ENCODE measurements at regions not wholly inside any gene's neighbourhood (a gene's known extent, or its start where the extent isn't known, plus 50 kb on each side); places are given as distances from the start of the nearest gene placed in this dataset.

DNA sequence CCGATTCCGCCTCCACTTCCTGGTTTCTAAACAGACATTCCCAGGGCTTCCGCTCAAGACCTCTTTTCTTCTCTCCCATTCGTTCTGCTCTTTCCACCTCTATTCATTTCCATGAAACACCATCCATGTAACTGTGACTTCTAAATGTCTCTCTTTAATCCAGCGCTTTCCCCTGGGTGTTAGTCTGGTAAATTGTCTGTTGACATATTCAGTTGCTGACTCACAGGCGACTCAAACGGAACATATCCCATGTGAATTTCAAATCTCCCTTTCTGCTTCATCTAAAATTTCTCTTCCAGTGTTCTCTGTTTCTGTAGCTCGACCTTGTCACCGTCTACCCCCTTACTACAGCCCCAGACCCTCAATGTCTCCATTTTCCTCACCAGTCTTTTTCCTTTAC lies 119.1 kb downstream of the PFKFB3 start (continued):
- TF ChIP-seq ZNF202 (tag by site-specific recombination; IDR thresholded peaks at IDR 0.05; ENCODE audit: borderline replicate concordance) = no peak
- no peak for TF ChIP-seq KLF7 (tag by site-specific recombination; IDR thresholded peaks at IDR 0.05; ENCODE audit: borderline replicate concordance)
- TF ChIP-seq TRIM28 (IDR thresholded peaks at IDR 0.05; ENCODE audit: borderline replicate concordance, low read length) = no peak
- TF ChIP-seq ZNF416 (tag by site-specific recombination; IDR thresholded peaks at IDR 0.05) = no peak
- TF ChIP-seq ZNF837 (tag by site-specific recombination; IDR thresholded peaks at IDR 0.05) = no peak
- TF ChIP-seq ZNF37A (tag by site-specific recombination; IDR thresholded peaks at IDR 0.05) = no peak
- TF ChIP-seq KLF1 (tag by site-specific recombination; IDR thresholded peaks at IDR 0.05) = no peak

DNA sequence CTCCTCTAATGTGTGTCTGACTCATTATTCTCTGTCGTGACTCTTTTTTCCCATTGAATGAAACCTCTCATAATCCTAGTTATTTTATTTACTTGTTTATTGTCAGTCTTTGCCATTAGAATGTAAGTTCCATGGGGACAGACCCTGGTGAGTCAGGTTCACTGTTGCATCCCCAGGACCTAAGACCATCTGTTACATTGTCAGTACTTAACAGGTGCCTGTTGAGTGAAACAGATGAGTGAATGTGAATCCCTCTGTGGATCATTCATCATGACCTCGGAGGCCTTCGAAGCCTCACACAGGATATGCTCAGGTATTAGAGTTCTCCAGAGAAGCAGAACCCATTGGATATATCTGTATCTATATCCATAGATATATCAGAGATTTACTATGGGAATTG lies 120.1 kb downstream of the PFKFB3 start:
- Histone ChIP-seq H3K4me3 (ENCODE audit: low read depth, low read length) (no peak overlapping the region), H3K36me3 (ENCODE audit: control insufficient read depth in 2 of 2, insufficient read depth in 1 of 2, low read length in 2 of 2) (no peaks in the 10 kb centered on the region), H3K9me3 (ENCODE audit: control insufficient read depth, insufficient read depth, low read depth, low read length) (no peaks in the 10 kb centered on the region), H3K4me1 (ENCODE audit: control insufficient read depth, insufficient read depth, low read length) (no peaks in the 10 kb centered on the region), H3K27ac (ENCODE audit: extremely low read depth, low read depth, low read length) (no peak overlapping the region)
- ChIA-PET CTCF (no interaction called here), POLR2A (no interaction called here)
- TF ChIP-seq ZNF132 (tag by site-specific recombination; IDR thresholded peaks at IDR 0.05; ENCODE audit: borderline replicate concordance) (no peak), SCRT2 (tag by site-specific recombination; IDR thresholded peaks at IDR 0.05) (peak; percentile 75)

DNA sequence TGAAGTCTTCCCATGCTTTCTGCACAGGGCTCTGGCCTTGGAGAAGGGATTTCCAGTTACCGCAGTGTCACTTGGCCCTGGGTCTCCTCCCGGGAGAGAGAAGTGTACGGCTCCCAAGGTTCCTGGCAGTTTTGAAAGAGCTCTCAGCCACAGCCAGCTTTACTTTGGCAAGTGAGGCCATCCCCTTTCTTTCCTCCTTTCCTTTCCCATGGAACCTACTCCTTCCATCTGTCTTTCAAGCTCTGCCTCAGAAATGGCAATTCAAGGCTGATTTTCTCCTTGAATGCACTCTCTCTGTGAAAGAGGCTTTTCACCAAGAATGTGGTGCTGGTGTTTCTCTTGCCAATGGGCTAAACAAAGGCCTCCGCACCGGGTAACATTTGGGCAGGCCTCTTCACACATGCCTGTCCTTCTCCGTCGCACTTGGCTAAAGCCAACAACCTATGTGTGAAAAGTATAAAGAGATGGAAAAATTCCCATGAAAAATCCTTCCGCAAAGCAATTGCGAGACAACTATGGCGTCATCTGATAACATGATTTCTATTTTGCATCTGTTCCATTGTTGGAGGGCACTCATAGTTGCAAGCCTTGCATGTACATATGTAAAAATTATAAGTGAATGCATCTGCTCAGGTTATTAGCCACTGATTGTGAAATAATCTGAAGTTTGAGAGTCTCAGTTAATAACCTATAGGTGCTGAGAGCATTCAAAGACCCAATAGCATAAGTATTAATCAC lies 125.4 kb downstream of the PFKFB3 start:
- POLR2A ChIA-PET = no interaction called here
- no peak for TF ChIP-seq ZNF138 (tag by site-specific recombination; IDR thresholded peaks at IDR 0.05; ENCODE audit: borderline replicate concordance)
- TF ChIP-seq ZNF202 (tag by site-specific recombination; IDR thresholded peaks at IDR 0.05; ENCODE audit: borderline replicate concordance) = no peak
- TF ChIP-seq ZNF660 (tag by site-specific recombination; IDR thresholded peaks at IDR 0.05) = no peak
- TF ChIP-seq ZFHX2 (tag by site-specific recombination; conservative IDR thresholded peaks at IDR 0.05) = no peak
- no peak for TF ChIP-seq ZSCAN30 (tag by site-specific recombination; IDR thresholded peaks at IDR 0.05)
- TF ChIP-seq WT1 (tag by site-specific recombination; IDR thresholded peaks at IDR 0.05) = no peak
- no peak for TF ChIP-seq RBAK (tag by site-specific recombination; IDR thresholded peaks at IDR 0.05)
- TF ChIP-seq ZNF112 (tag by site-specific recombination; IDR thresholded peaks at IDR 0.05) = no peak
- TF ChIP-seq ZBTB7A (tag by site-specific recombination; IDR thresholded peaks at IDR 0.05; ENCODE audit: low read depth) = no peak
- no peak for TF ChIP-seq ZNF776 (tag by site-specific recombination; IDR thresholded peaks at IDR 0.05; ENCODE audit: borderline replicate concordance)
- no peak for TF ChIP-seq ZNF529 (tag by site-specific recombination; IDR thresholded peaks at IDR 0.05; ENCODE audit: insufficient replicate concordance)
- no peaks in the 10 kb centered on the region for H3K9me3 ChIP-seq (ENCODE audit: control insufficient read depth, insufficient read depth, low read depth, low read length)
- H3K4me1 ChIP-seq (ENCODE audit: control insufficient read depth, insufficient read depth, low read length) = no peaks in the 10 kb centered on the region
- no peak overlapping the region for H3K4me3 ChIP-seq (ENCODE audit: low read depth, low read length)
- H3K27ac ChIP-seq (ENCODE audit: extremely low read depth, low read depth, low read length) = no peak overlapping the region
- CTCF ChIA-PET = interaction anchor here (0.6 to 2.2 kb wide), 2 partner anchors 74 to 238 kb away, joined by 3 to 9 read pairs; no protein-coding TSS in a partner anchor
- no peaks in the 10 kb centered on the region for H3K36me3 ChIP-seq (ENCODE audit: control insufficient read depth in 2 of 2, insufficient read depth in 1 of 2, low read length in 2 of 2)

GRCh38 chr10:6328699-6329423 lies 126.1 kb downstream of the PFKFB3 start:
- H3K27ac ChIP-seq (ENCODE audit: extremely low read depth, low read depth, low read length) = no peak overlapping the region
- H3K4me3 ChIP-seq (ENCODE audit: low read depth, low read length) = no peak overlapping the region
- ChIA-PET CTCF (interaction anchor here (0.6 to 2.2 kb wide), 2 partner anchors 73 to 315 kb away, joined by 3 to 9 read pairs; no protein-coding TSS in a partner anchor), POLR2A (no interaction called here)
- H3K9me3 ChIP-seq (ENCODE audit: control insufficient read depth, insufficient read depth, low read depth, low read length) = no peaks in the 10 kb centered on the region
- H3K36me3 ChIP-seq (ENCODE audit: control insufficient read depth in 2 of 2, insufficient read depth in 1 of 2, low read length in 2 of 2) = no peaks in the 10 kb centered on the region
- no peaks in the 10 kb centered on the region for H3K4me1 ChIP-seq (ENCODE audit: control insufficient read depth, insufficient read depth, low read length)
- TF ChIP-seq ZNF777 (tag by site-specific recombination; IDR thresholded peaks at IDR 0.05; ENCODE audit: borderline replicate concordance) (no peak), ZSCAN30 (tag by site-specific recombination; IDR thresholded peaks at IDR 0.05) (no peak), TRIM28 (IDR thresholded peaks at IDR 0.05; ENCODE audit: borderline replicate concordance, low read length) (no peak), RBAK (tag by site-specific recombination; IDR thresholded peaks at IDR 0.05) (no peak), ZBTB7A (tag by site-specific recombination; IDR thresholded peaks at IDR 0.05; ENCODE audit: low read depth) (no peak), SCRT2 (tag by site-specific recombination; IDR thresholded peaks at IDR 0.05) (no peak), ZNF561 (tag by site-specific recombination; IDR thresholded peaks at IDR 0.05; ENCODE audit: borderline replicate concordance) (no peak), ZNF510 (tag by site-specific recombination; IDR thresholded peaks at IDR 0.05; ENCODE audit: insufficient replicate concordance) (no peak), ZNF785 (tag by site-specific recombination; IDR thresholded peaks at IDR 0.05) (no peak), ZNF624 (tag by site-specific recombination; IDR thresholded peaks at IDR 0.05) (no peak), OSR2 (tag by site-specific recombination; IDR thresholded peaks at IDR 0.05) (no peak)
- TF ChIP-seq, protein P1, sequence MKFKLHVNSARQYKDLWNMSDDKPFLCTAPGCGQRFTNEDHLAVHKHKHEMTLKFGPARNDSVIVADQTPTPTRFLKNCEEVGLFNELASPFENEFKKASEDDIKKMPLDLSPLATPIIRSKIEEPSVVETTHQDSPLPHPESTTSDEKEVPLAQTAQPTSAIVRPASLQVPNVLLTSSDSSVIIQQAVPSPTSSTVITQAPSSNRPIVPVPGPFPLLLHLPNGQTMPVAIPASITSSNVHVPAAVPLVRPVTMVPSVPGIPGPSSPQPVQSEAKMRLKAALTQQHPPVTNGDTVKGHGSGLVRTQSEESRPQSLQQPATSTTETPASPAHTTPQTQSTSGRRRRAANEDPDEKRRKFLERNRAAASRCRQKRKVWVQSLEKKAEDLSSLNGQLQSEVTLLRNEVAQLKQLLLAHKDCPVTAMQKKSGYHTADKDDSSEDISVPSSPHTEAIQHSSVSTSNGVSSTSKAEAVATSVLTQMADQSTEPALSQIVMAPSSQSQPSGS (tag by site-specific recombination; IDR thresholded peaks at IDR 0.05; ENCODE audit: low read depth) = no peak
- TF ChIP-seq, protein P2, sequence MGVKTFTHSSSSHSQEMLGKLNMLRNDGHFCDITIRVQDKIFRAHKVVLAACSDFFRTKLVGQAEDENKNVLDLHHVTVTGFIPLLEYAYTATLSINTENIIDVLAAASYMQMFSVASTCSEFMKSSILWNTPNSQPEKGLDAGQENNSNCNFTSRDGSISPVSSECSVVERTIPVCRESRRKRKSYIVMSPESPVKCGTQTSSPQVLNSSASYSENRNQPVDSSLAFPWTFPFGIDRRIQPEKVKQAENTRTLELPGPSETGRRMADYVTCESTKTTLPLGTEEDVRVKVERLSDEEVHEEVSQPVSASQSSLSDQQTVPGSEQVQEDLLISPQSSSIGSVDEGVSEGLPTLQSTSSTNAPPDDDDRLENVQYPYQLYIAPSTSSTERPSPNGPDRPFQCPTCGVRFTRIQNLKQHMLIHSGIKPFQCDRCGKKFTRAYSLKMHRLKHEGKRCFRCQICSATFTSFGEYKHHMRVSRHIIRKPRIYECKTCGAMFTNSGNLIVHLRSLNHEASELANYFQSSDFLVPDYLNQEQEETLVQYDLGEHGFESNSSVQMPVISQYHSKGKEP (tag by site-specific recombination; IDR thresholded peaks at IDR 0.05) = no peak

Data from HEK293 (cell line).